ENCODE measurements at regions not wholly inside any gene's neighbourhood (a gene's known extent, or its start where the extent isn't known, plus 50 kb on each side); places are given as distances from the start of the nearest gene placed in this dataset.
"Not testable (repeated sequence)": the region's sequence is repeated elsewhere in the genome, so short reads cannot be mapped to it uniquely, and the experiment has no call there.

DNA sequence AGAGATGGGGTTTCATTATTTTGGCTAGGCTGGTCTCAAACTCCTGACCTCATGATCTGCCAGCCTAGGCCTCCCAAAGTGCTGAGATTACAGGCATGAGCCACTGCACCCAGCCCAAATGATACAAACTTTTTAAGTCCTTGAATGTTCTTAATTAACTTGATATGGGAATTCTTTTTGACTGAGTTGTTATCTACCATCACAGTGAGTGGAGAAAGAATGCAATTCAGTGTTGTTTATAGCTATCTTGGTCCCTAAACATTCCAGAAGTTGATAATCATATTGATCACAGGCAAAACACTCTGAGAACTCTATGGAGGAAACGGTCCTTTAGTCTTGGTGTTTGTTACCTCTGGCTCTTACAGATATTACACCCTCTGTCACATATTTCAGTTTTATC is 1072.5 kb downstream of the SUCLG1 start:
- no peak for DNase-seq (ENCODE audit: low spot score)

DNA sequence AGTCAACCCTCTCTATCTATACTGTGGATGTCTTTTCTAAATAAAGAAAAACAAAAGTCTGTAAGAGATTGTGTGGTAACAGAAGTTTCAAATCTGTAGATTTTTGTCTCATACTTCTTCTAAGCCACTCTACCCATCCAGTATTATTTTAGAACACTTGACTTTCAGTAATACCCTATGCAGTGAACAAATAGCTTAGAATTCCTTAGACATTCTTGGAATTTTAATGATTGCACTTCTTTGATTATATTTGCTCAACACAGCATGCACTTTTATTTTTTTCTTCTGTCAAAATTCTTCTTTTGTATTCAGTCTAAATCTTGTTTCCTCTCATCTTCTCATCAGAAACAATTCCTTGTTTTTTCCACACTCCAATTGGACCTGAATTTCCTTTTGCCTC is 1080.2 kb downstream of the SUCLG1 start:
- no peak for DNase-seq (ENCODE audit: low spot score)

GRCh38 chr2:83376731-83377130 is 1082.3 kb downstream of the SUCLG1 start:
- no peak for DNase-seq (ENCODE audit: low spot score)

GRCh38 chr2:83370419-83370762 is 1088.7 kb downstream of the SUCLG1 start:
- no peak for DNase-seq (ENCODE audit: low spot score)

DNA sequence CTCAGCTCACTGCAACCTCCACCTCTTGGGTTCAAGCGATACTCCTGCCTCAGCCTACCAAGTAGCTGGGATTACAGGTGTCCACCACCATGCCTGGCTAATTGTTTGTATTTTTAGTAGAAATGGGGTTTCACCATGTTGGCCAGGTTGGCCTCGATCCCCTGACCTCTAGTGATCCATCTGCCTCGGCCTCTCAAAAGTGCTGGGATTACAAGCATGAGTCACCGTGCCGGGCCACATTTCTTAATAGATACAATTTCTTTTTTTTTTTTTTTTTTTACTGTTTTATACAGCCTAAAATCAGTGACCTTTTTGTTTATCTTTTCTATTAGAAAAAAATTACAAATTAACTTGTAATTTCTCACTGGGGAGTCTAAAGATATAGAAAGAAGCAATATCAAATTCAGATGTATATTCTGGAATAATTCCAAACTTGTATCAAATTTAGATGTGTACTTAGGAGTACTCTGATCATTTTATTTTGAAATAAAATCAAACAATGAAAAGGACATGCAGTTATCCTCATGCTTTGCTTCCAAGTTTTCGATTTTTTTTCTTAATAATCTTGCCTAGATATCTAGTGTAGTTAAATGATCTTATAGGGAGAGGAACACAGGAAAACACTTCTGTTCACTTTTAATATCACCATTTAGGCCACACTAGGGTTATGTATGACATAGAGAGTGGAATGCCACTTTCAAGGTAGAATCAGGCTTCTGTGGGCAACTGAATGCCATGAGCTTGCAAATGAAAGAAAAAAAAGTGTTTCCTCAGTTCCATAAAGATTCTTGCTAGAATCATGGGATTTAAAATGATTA is 1089.3 kb downstream of the SUCLG1 start:
- no peak for DNase-seq (ENCODE audit: low spot score)

GRCh38 chr2:83368916-83369315 is 1090.2 kb downstream of the SUCLG1 start:
- DNase-seq (ENCODE audit: low spot score) = no peak

GRCh38 chr2:83368461-83368860 is 1090.6 kb downstream of the SUCLG1 start:
- DNase-seq (ENCODE audit: low spot score) = no peak

DNA sequence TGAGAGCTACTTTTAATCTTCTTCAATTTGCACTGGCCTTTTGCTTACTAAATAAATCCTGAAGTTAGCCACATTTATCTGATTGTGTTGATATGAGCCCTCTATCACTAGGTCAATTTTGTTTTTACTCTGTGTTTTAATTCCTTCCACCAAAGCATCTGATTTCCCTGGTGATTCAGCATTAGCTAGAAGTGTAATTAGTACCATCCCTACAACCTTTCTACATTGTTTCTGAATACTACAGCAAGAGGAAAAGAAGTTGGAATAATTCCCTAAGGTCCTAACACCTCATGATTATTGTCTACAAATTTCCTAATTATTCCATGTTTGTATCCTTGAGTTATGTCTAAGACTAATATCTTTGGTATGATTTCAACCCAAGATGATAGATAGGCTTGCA is 1093.6 kb downstream of the SUCLG1 start:
- DNase-seq (ENCODE audit: low spot score) = no peak

DNA sequence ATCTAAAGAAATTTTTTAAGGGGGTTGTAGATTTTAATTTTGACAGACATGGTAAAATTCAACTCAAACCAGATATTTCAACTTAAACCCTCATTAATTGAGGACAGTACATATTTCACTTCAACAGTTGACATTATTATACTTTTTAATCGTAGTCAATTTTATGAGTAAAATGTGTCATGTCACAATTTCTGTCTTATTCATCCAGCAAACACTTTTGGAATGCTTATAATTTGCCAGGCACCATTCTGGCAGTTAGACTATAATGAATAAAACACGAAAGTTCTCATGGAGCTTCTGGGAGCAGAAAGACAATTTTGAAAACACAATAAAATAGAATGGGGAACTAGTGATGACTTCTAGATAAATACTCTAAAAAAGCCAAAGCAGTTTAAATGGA is 1094.8 kb downstream of the SUCLG1 start:
- no peak for DNase-seq (ENCODE audit: low spot score)

GRCh38 chr2:83363138-83363537 is 1095.9 kb downstream of the SUCLG1 start:
- DNase-seq (ENCODE audit: low spot score) = not testable (repeated sequence)

DNA sequence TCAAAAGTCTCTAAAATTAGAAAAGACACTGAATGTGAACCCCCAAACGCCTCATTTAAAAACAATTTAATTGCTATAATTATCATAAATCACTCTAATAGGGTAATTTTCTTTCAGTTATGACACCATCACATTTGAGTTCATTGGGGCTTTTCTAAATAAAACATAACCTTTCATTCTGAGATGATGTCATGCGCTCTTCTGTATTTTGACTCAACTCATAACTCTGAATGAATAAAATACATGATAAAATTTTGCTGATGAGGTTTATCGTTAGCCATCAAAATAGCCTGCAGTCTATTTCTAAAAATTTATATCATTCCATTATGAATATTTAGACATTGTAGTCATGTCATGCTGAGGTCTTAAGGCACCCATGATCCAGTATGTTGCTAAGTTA is 1099.7 kb downstream of the SUCLG1 start:
- no peak for DNase-seq (ENCODE audit: low spot score)

DNA sequence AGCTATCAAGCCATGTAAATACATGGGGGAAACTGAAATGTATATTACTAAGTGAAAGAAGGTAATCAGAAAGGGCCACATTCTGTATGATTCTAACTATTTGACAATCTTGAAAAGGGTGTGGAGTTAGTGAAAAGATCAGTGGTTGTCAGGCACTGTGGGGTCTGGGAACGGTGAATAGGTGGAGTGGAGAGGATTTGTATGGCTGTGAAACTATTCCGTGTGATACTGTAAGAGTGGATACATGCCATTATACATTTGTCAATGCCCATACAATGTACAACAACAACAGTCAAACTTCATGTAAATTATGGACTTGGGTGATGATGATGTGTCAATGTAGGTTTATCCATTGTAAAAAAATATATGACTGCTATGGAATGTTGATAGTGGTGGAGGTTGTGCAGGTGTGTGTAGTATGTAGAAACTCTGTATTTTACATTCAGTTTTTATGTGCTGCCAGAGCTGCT is 1116.2 kb downstream of the SUCLG1 start:
- no peak for DNase-seq (ENCODE audit: low spot score)

- DNase-seq (ENCODE audit: low spot score) = no peak
Measured at GRCh38 chr2:83340424-83340823, 1118.7 kb downstream of the SUCLG1 start.

DNA sequence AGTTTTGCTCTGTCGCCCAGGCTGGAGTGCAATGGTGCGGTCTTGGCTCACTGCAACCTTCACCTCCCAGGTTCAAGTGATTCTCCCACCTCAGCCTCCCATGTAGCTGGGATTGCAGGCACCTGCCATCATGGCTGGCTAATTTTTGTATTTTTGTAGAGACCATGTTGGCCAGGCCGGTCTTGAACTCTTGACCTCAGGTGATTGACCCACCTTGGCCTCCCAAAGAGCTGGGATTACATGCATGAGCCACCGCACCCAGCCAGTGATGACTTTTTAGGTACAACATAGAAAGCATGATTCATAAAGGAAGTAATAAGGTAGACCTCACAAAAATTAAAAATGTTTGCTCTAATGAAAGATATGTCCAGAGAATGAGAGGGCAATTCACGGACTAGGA is 1119.1 kb downstream of the SUCLG1 start:
- DNase-seq (ENCODE audit: low spot score) = not testable (repeated sequence)

- no peak for DNase-seq (ENCODE audit: low spot score)
Measured at GRCh38 chr2:83331810-83332209, 1127.3 kb downstream of the SUCLG1 start.

GRCh38 chr2:83323038-83323437 is 1136.0 kb downstream of the SUCLG1 start:
- no peak for DNase-seq (ENCODE audit: low spot score)

- DNase-seq (ENCODE audit: low spot score) = no peak
Measured at GRCh38 chr2:83320053-83320452, 1139.0 kb downstream of the SUCLG1 start.

DNA sequence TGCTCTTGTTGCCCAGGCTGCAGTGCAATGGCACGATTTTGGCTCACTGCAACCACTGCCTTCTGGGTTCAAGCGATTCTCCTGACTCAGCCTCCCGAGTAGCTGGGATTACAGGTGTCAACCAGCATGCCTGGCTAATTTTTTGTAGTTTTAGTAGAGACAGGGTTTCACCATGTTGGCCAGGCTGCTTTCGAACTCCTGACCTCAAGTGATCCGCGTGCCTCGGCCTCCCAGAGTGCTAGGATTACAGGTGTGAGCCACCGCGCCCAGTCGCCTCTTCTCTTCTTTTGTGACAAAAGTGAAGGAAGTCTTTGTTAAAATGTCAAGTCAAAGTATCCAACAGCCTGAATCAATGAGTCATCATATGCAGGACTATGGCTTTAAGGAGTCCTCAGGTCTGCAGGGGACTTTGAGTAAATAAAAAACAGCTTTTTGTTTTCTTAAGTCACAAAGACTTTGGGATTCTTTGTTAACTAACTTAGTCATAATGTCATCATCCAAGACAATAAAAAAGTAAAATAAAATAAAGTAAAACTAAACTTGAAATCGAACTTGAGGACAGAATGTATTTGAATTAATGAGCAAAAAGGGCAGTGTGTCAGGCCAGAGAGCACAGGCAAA is 1153.2 kb downstream of the SUCLG1 start:
- no peak for DNase-seq (ENCODE audit: low spot score)

GRCh38 chr2:83291083-83291482 is 1168.0 kb downstream of the SUCLG1 start:
- no peak for DNase-seq (ENCODE audit: low spot score)

- DNase-seq (ENCODE audit: low spot score) = no peak
Measured at GRCh38 chr2:83282841-83283240, 1176.2 kb downstream of the SUCLG1 start.

DNA sequence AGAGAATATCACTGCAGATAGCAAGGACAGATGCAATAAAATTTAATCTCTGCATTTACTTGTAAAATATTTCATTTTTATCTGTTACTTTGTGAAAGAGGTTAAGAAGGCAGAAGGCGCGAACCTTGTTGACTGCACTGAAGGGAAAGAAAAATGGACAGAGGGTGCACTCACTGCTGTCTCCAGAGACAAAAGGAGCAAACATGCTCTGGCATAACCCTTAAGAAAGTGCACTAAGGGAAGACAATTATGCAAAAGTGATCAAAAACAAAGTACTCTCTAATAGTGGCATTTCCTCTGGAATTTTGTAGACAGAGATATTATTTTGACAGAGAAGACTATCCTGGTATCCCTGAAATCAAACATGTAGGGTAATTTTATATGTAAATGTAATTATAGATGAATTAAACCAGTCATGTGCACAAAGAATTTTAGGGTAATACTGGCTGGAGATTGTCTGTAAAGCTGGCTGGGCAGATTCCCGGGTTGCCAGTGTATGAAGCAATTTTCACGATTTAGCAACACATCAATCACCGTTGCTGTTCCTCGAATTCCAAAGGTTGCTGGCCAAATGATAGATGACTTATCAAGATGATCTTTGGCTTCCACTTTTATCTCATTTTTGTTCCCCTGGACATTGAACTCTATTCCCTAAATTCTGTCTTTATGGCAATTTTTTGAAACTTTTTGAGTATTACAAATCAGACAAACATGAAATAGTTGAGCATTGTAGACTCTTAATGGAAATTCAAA is 1176.9 kb downstream of the SUCLG1 start:
- DNase-seq (ENCODE audit: low spot score) = no peak

- no peak for DNase-seq (ENCODE audit: low spot score)
Measured at GRCh38 chr2:83280391-83280790, 1178.7 kb downstream of the SUCLG1 start.

GRCh38 chr2:83273322-83273721 is 1185.8 kb downstream of the SUCLG1 start:
- DNase-seq (ENCODE audit: low spot score) = no peak
